GM12892 (cell line): ENCODE measurements at regions not wholly inside any gene's neighbourhood (a gene's known extent, or its start where the extent isn't known, plus 50 kb on each side); places are given as distances from the start of the nearest gene placed in this dataset.
"Not testable (repeated sequence)": the region's sequence is repeated elsewhere in the genome, so short reads cannot be mapped to it uniquely, and the experiment has no call there.

Experiments used
- POLR2A ChIP-seq: IDR thresholded peaks from 2 replicates; pipeline ENCODE4 v1.6.1; 2011; ENCODE audit warnings: low read depth, low read length, control low read depth
- POLR2AphosphoS5 ChIP-seq: IDR thresholded peaks from 2 replicates; pipeline ENCODE4 v1.6.1; 2011; ENCODE audit warnings: low read depth, low read length, control low read depth
- TAF1 ChIP-seq: IDR thresholded peaks from 2 replicates; pipeline ENCODE4 v1.6.1; 2011; ENCODE audit warnings: low read depth, mild to moderate bottlenecking, control low read depth, low read length, borderline replicate concordance

DNA sequence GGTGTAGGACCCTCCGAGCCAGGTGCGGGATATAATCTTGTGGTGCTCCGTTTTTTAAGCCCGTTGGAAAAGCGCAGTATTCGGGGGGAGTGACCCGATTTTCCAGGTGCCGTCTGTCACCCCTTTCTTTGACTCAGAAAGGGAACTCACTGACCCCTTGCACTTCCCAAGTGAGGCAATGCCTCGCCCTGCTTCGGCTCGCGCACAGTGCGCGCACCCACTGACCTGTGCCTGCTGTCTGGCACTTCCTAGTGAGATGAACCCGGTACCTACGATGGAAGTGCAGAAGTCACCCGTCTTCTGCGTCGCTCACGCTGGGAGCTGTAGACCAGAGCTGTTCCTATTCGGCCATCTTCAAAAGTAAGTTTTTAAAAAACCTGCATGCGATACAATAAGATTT, 362.1 kb downstream of the HS3ST1 start:
- not testable (repeated sequence) for TF ChIP-seq POLR2AphosphoS5, POLR2A, TAF1
